Muscle of leg (tissue), 3 donors: ENCODE measurements at regions not wholly inside any gene's neighbourhood (a gene's known extent, or its start where the extent isn't known, plus 50 kb on each side); places are given as distances from the start of the nearest gene placed in this dataset.
"Not testable (repeated sequence)": the region's sequence is repeated elsewhere in the genome, so short reads cannot be mapped to it uniquely, and the experiment has no call there.

Experiments used
- DNase-seq: peaks from one replicate; pipeline ENCODE4 v3.0.0; 2013
- H3K27ac ChIP-seq: one replicate; pipeline ENCODE4 v1.5.1; 2013; ENCODE audit warnings: mild to moderate bottlenecking, low read length, control low read depth
- H3K27me3 ChIP-seq: one replicate; pipeline ENCODE4 v1.6.1; 2013; ENCODE audit warnings: low read length; ENCODE audit not compliant: control insufficient read depth, insufficient read depth
- H3K36me3 ChIP-seq: one replicate; pipeline ENCODE4 v1.6.1; 2013; ENCODE audit warnings: low read length; ENCODE audit not compliant: control insufficient read depth, insufficient read depth
- H3K4me1 ChIP-seq: one replicate; pipeline ENCODE4 v1.6.1; 2013; ENCODE audit warnings: low read length; ENCODE audit not compliant: control insufficient read depth, insufficient read depth
- H3K4me3 ChIP-seq: one replicate; pipeline ENCODE4 v1.5.1; 2013; ENCODE audit warnings: low read length, control low read depth
- H3K9me3 ChIP-seq: replicated peaks from 2 replicates; pipeline ENCODE4 v1.6.1; 2013; ENCODE audit warnings: low read depth, low read length; ENCODE audit not compliant: control insufficient read depth
- WGBS: methylation state at CpG from one replicate; pipeline ENCODE4 v1.1.5; 2013; ENCODE audit warnings: missing lambda C conversion rate; ENCODE audit not compliant: insufficient coverage; 5-methylcytosine and 5-hydroxymethylcytosine counted together

GRCh38 chr5:97234380-97234779 is 51.3 kb upstream of the RIOK2 start:
- WGBS = no CpG with 5 or more reads among the region's 1 CpG
- not testable (repeated sequence) for H3K4me3 ChIP-seq, H3K27me3 ChIP-seq, H3K9me3 ChIP-seq, DNase-seq, H3K27ac ChIP-seq, H3K4me1 ChIP-seq, H3K36me3 ChIP-seq

GRCh38 chr5:97242341-97242740 is 59.3 kb upstream of the RIOK2 start:
- Histone ChIP-seq H3K4me1 (peaks cover 3% of the 10 kb centered on the region), H3K27me3 (no peaks in the 10 kb centered on the region), H3K27ac (peak overlapping the region; percentile 90), H3K36me3 (no peaks in the 10 kb centered on the region), H3K4me3 (no peak overlapping the region), H3K9me3 (no peaks in the 10 kb centered on the region)
- WGBS = no CpG with 5 or more reads among the region's 3 CpGs
- peak; percentile 87 for DNase-seq

- peak overlapping the region; percentile 90 for H3K27ac ChIP-seq
- no peaks in the 10 kb centered on the region for H3K9me3 ChIP-seq
- no peaks in the 10 kb centered on the region for H3K36me3 ChIP-seq
- peak; percentile 96 for DNase-seq
- no peaks in the 10 kb centered on the region for H3K27me3 ChIP-seq
- peaks cover 3% of the 10 kb centered on the region for H3K4me1 ChIP-seq
- H3K4me3 ChIP-seq = no peak overlapping the region
- no CpG with 5 or more reads among the region's 2 CpGs for WGBS
Observed at GRCh38 chr5:97243353-97243752, 60.3 kb upstream of the RIOK2 start.

- H3K4me3 ChIP-seq = no peak overlapping the region
- H3K27ac ChIP-seq = no peak overlapping the region
- 85% methylated on average over 4 of the region's 9 CpGs for WGBS
- peaks cover 3% of the 10 kb centered on the region for H3K4me1 ChIP-seq
- no peaks in the 10 kb centered on the region for H3K36me3 ChIP-seq
- no peaks in the 10 kb centered on the region for H3K27me3 ChIP-seq
- no peaks in the 10 kb centered on the region for H3K9me3 ChIP-seq
- no peak for DNase-seq
Observed at GRCh38 chr5:97245386-97245785, 62.3 kb upstream of the RIOK2 start.

GRCh38 chr5:97250113-97250512 is 67.1 kb upstream of the RIOK2 start:
- no peak for DNase-seq
- Histone ChIP-seq H3K9me3 (peaks cover 10% of the 10 kb centered on the region), H3K27me3 (no peaks in the 10 kb centered on the region), H3K4me1 (no peaks in the 10 kb centered on the region), H3K4me3 (no peak overlapping the region), H3K27ac (no peak overlapping the region), H3K36me3 (no peaks in the 10 kb centered on the region)

- no peaks in the 10 kb centered on the region for H3K4me1 ChIP-seq
- H3K27ac ChIP-seq = peak overlapping the region; percentile 73
- peaks cover 4% of the 10 kb centered on the region for H3K9me3 ChIP-seq
- no peaks in the 10 kb centered on the region for H3K36me3 ChIP-seq
- DNase-seq = peak; percentile 77
- no peak overlapping the region for H3K4me3 ChIP-seq
- H3K27me3 ChIP-seq = no peaks in the 10 kb centered on the region
Observed at GRCh38 chr5:97266076-97266475, 83.0 kb upstream of the RIOK2 start.

GRCh38 chr5:97266576-97266975 is 83.5 kb upstream of the RIOK2 start:
- WGBS = no CpG with 5 or more reads among the region's 5 CpGs
- peak; percentile 96 for DNase-seq

GRCh38 chr5:97267767-97268166 is 84.7 kb upstream of the RIOK2 start:
- DNase-seq = no peak
- no peaks in the 10 kb centered on the region for H3K27me3 ChIP-seq
- H3K4me1 ChIP-seq = no peaks in the 10 kb centered on the region
- WGBS = 85% methylated on average over 3 of the region's 3 CpGs
- no peak overlapping the region for H3K4me3 ChIP-seq
- peaks cover 15% of the 10 kb centered on the region for H3K9me3 ChIP-seq
- H3K36me3 ChIP-seq = no peaks in the 10 kb centered on the region
- H3K27ac ChIP-seq = no peak overlapping the region

More at GRCh38 chr5:97266576-97266975, 83.5 kb upstream of the RIOK2 start:
- no peaks in the 10 kb centered on the region for H3K36me3 ChIP-seq
- H3K9me3 ChIP-seq = peaks cover 7% of the 10 kb centered on the region
- no peak overlapping the region for H3K4me3 ChIP-seq
- peak overlapping the region; percentile 73 for H3K27ac ChIP-seq
- H3K27me3 ChIP-seq = no peaks in the 10 kb centered on the region
- H3K4me1 ChIP-seq = no peaks in the 10 kb centered on the region

- no peak for DNase-seq
- no peaks in the 10 kb centered on the region for H3K36me3 ChIP-seq
- no peaks in the 10 kb centered on the region for H3K27me3 ChIP-seq
- no peaks in the 10 kb centered on the region for H3K4me1 ChIP-seq
- peaks cover 12% of the 10 kb centered on the region for H3K9me3 ChIP-seq
- H3K27ac ChIP-seq = no peak overlapping the region
- H3K4me3 ChIP-seq = no peak overlapping the region
- WGBS = no CpG with 5 or more reads among the region's 3 CpGs
Observed at GRCh38 chr5:97276474-97277120, 93.5 kb upstream of the RIOK2 start.

GRCh38 chr5:97281257-97281656 is 98.2 kb upstream of the RIOK2 start:
- no peaks in the 10 kb centered on the region for H3K4me1 ChIP-seq
- no peak overlapping the region for H3K4me3 ChIP-seq
- no peaks in the 10 kb centered on the region for H3K36me3 ChIP-seq
- H3K27me3 ChIP-seq = no peaks in the 10 kb centered on the region
- 93% methylated on average over 5 of the region's 7 CpGs for WGBS
- peaks cover 4% of the 10 kb centered on the region for H3K9me3 ChIP-seq
- no peak overlapping the region for H3K27ac ChIP-seq
- no peak for DNase-seq
